ENCODE measurements at regions not wholly inside any gene's neighbourhood (a gene's known extent, or its start where the extent isn't known, plus 50 kb on each side); places are given as distances from the start of the nearest gene placed in this dataset.

DNA sequence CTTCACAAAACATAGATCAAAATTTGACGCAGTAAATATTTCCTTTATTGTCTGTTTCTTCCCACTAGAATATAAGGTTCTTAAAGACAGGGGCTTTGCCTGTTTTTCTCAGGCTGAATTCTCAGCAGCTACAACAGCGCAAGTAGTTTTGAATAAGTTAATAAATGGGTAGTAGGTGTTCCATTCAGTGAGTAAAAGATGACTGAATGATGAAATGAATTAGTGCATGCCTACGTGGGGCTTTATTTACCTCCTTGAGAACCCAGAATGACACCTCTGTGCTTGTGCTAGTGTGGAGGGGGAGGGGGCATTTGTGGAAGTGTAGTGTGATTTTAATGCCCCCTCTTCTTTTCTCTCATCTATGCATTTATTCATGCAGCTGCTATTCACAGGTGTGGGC lies 278.9 kb downstream of the FBXW7 start:
- TF ChIP-seq, protein P1, sequence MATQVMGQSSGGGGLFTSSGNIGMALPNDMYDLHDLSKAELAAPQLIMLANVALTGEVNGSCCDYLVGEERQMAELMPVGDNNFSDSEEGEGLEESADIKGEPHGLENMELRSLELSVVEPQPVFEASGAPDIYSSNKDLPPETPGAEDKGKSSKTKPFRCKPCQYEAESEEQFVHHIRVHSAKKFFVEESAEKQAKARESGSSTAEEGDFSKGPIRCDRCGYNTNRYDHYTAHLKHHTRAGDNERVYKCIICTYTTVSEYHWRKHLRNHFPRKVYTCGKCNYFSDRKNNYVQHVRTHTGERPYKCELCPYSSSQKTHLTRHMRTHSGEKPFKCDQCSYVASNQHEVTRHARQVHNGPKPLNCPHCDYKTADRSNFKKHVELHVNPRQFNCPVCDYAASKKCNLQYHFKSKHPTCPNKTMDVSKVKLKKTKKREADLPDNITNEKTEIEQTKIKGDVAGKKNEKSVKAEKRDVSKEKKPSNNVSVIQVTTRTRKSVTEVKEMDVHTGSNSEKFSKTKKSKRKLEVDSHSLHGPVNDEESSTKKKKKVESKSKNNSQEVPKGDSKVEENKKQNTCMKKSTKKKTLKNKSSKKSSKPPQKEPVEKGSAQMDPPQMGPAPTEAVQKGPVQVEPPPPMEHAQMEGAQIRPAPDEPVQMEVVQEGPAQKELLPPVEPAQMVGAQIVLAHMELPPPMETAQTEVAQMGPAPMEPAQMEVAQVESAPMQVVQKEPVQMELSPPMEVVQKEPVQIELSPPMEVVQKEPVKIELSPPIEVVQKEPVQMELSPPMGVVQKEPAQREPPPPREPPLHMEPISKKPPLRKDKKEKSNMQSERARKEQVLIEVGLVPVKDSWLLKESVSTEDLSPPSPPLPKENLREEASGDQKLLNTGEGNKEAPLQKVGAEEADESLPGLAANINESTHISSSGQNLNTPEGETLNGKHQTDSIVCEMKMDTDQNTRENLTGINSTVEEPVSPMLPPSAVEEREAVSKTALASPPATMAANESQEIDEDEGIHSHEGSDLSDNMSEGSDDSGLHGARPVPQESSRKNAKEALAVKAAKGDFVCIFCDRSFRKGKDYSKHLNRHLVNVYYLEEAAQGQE (IDR thresholded peaks at IDR 0.05; ENCODE audit: insufficient read depth in 1 of 2, low read depth in 2 of 2, low read length in 2 of 2): no peak
- no peak for TF ChIP-seq TAF1 (IDR thresholded peaks at IDR 0.05; ENCODE audit: borderline replicate concordance, insufficient read depth, low read length)
- no peak for TF ChIP-seq FOXP2 (optimal IDR thresholded peaks at IDR 0.05; ENCODE audit: borderline replicate concordance, extremely low read depth, extremely low read length, insufficient read depth)
- no peak for TF ChIP-seq POLR2AphosphoS5 (IDR thresholded peaks at IDR 0.05; ENCODE audit: low read depth, low read length)
- no peak for TF ChIP-seq SIN3A (IDR thresholded peaks at IDR 0.05; ENCODE audit: borderline replicate concordance, insufficient read depth, low read length)

DNA sequence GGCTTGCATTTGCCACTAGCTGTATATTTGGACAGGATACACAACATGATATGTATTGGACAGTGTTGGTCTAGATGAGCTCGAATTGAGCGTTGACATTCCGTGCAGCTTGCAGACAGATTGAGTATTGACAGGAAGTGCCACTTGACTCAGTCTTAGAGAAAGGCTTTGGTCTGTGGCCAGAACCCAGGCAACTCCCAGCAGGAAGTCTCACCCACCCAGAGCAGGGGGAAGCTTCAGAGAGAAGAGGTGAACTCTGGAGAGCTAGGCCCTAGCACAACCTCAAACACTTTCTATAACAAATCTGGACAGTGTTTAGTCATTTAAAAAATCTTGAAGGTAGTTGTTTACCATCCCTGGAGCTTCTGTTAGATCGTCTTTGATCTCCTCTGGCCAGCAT lies 280.5 kb downstream of the FBXW7 start:
- TF ChIP-seq FOXP2 (optimal IDR thresholded peaks at IDR 0.05; ENCODE audit: borderline replicate concordance, extremely low read depth, extremely low read length, insufficient read depth) (no peak), SIN3A (IDR thresholded peaks at IDR 0.05; ENCODE audit: borderline replicate concordance, insufficient read depth, low read length) (no peak), TAF1 (IDR thresholded peaks at IDR 0.05; ENCODE audit: borderline replicate concordance, insufficient read depth, low read length) (no peak), POLR2AphosphoS5 (IDR thresholded peaks at IDR 0.05; ENCODE audit: low read depth, low read length) (no peak)
- TF ChIP-seq, protein P1 (IDR thresholded peaks at IDR 0.05; ENCODE audit: insufficient read depth in 1 of 2, low read depth in 2 of 2, low read length in 2 of 2): no peak

DNA sequence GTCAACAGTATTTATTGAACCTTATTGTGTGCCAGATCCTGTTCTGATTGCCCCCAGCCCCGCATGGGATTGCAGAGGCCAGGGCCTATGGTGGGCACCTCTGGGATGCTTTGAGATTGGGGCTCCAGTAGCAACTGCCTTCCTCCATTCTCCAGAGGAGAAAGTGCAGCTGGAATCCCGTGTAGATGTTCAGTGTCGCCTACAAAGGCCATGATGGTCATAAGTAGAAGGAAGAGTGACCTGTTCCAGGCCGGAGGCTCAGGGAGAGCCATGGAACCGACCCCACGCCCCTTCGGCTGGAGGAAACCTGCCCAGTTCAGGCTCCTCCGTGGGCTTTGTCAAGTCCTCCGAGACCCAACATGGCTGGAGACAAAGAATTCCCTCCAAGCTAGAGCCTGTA lies 287.5 kb downstream of the FBXW7 start:
- TF ChIP-seq POLR2AphosphoS5 (IDR thresholded peaks at IDR 0.05; ENCODE audit: low read depth, low read length) (no peak), SIN3A (IDR thresholded peaks at IDR 0.05; ENCODE audit: borderline replicate concordance, insufficient read depth, low read length) (no peak), TAF1 (IDR thresholded peaks at IDR 0.05; ENCODE audit: borderline replicate concordance, insufficient read depth, low read length) (no peak), FOXP2 (optimal IDR thresholded peaks at IDR 0.05; ENCODE audit: borderline replicate concordance, extremely low read depth, extremely low read length, insufficient read depth) (no peak)
- TF ChIP-seq, protein P1 (IDR thresholded peaks at IDR 0.05; ENCODE audit: insufficient read depth in 1 of 2, low read depth in 2 of 2, low read length in 2 of 2): no peak

DNA sequence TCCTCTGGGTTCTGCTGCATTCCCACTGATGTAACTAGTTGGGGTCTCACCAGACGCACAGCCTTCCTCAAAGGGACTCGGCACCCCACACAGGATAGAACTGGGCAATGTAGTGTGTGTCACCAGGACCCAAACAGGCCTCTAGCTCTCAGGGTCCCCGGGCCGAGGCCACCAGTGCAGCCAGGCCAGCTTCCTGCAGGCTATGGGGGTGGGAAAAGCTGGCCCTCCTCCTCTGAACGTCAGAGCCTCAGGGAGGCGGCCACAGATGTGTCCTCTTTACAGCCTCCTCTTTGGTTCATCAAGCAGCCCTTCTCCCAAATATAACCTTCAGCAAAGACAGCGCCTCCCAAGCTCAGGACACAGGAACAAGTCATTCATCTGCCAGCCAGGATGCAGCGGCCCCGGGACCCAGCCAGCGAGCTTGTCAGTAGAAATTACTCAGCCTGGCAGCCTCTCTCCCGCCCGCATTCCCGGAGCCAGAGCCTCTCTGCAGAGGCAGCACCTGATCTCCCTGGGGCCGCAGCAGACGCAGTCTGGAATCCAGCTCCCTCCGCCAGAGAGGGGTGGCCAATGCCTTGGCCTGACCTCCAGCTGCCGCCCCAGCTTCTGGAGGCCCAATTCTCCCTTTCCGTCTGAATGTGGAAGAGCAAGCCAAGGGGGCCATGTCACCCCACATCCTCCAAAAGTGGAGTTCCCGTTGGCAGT lies 288.5 kb downstream of the FBXW7 start:
- TF ChIP-seq SIN3A (IDR thresholded peaks at IDR 0.05; ENCODE audit: borderline replicate concordance, insufficient read depth, low read length) (no peak), TAF1 (IDR thresholded peaks at IDR 0.05; ENCODE audit: borderline replicate concordance, insufficient read depth, low read length) (no peak), FOXP2 (optimal IDR thresholded peaks at IDR 0.05; ENCODE audit: borderline replicate concordance, extremely low read depth, extremely low read length, insufficient read depth) (no peak), POLR2AphosphoS5 (IDR thresholded peaks at IDR 0.05; ENCODE audit: low read depth, low read length) (no peak)
- TF ChIP-seq, protein P1 (IDR thresholded peaks at IDR 0.05; ENCODE audit: insufficient read depth in 1 of 2, low read depth in 2 of 2, low read length in 2 of 2): no peak

Measured in PFSK-1 (cell line).